NCI-H1930 (cell line): ENCODE measurements at regions not wholly inside any gene's neighbourhood (a gene's known extent, or its start where the extent isn't known, plus 50 kb on each side); places are given as distances from the start of the nearest gene placed in this dataset.
"Not testable (repeated sequence)": the region's sequence is repeated elsewhere in the genome, so short reads cannot be mapped to it uniquely, and the experiment has no call there.

Experiments
- DNase-seq, 2 experiments: peaks; one replicate each; lab custom pipeline; 2025; lab: John Stamatoyannopoulos, UW

GRCh38 chr13:44303681-44304432 is 69.8 kb upstream of the SERP2 start:
- peak in 1 of 2 experiments; percentile 32 for DNase-seq

- DNase-seq, result no peak
These were observed 69.2 kb upstream of the SERP2 start for GRCh38 chr13:44304433-44304725.

- no peak for DNase-seq
These were observed 68.3 kb upstream of the SERP2 start for GRCh38 chr13:44305286-44305685.

- DNase-seq, result no peak
These were observed 67.7 kb upstream of the SERP2 start for GRCh38 chr13:44305917-44306370.

GRCh38 chr13:44306371-44307192 is 67.0 kb upstream of the SERP2 start:
- no peak for DNase-seq

- DNase-seq, result no peak
These were observed 66.4 kb upstream of the SERP2 start for GRCh38 chr13:44307255-44307654.

- DNase-seq, result no peak
These were observed 65.8 kb upstream of the SERP2 start for GRCh38 chr13:44307844-44308243.

GRCh38 chr13:44308352-44308751 is 65.3 kb upstream of the SERP2 start:
- no peak for DNase-seq

GRCh38 chr13:44309794-44310757 is 63.5 kb upstream of the SERP2 start:
- DNase-seq, result no peak

GRCh38 chr13:44311011-44311780 is 62.4 kb upstream of the SERP2 start:
- no peak for DNase-seq

- DNase-seq, result no peak
These were observed 61.5 kb upstream of the SERP2 start for GRCh38 chr13:44312131-44312530.

GRCh38 chr13:44312834-44313551 is 60.6 kb upstream of the SERP2 start:
- no peak for DNase-seq

GRCh38 chr13:44313674-44314073 is 60.0 kb upstream of the SERP2 start:
- DNase-seq, result no peak

GRCh38 chr13:44314160-44314559 is 59.5 kb upstream of the SERP2 start:
- not testable (repeated sequence) for DNase-seq

GRCh38 chr13:44317752-44318151 is 55.9 kb upstream of the SERP2 start:
- DNase-seq, result no peak

GRCh38 chr13:44318161-44318560 is 55.5 kb upstream of the SERP2 start:
- DNase-seq, result peak; percentile 14 to 76

GRCh38 chr13:44320611-44321010 is 53.0 kb upstream of the SERP2 start:
- DNase-seq, result no peak

- DNase-seq, result no peak
These were observed 51.7 kb upstream of the SERP2 start for GRCh38 chr13:44321961-44322360.

GRCh38 chr13:44322928-44323327 is 50.7 kb upstream of the SERP2 start:
- no peak for DNase-seq

- no peak for DNase-seq
These were observed 49.9 kb upstream of the SERP2 start for GRCh38 chr13:44323754-44324153.
